Caco-2 (cell line): ENCODE measurements at regions not wholly inside any gene's neighbourhood (a gene's known extent, or its start where the extent isn't known, plus 50 kb on each side); places are given as distances from the start of the nearest gene placed in this dataset.

Source experiments
- BruUV-seq: library from RNA; stranded (reverse); fragments of 400-500 nt; replicated peaks from 2 replicates; lab custom pipeline; 2021; lab: Mats Ljungman, UMichigan
- CTCF ChIA-PET: fragments of 300-600 bp; sonication (Branson Sonifier 250); formaldehyde crosslinking; loops from one replicate; lab custom pipeline; 2022; ENCODE audit warnings: antibody characterized with exemption; lab: Charles Lee
- POLR2A ChIA-PET: fragments of 300-600 bp; sonication (Branson Sonifier 250); formaldehyde crosslinking; loops from one replicate; lab custom pipeline; 2022; ENCODE audit warnings: antibody characterized with exemption; lab: Charles Lee
- DNase-seq, 2 experiments: peaks; one replicate each; pipeline versions ENCODE4 v3.0.0 to v3.0.0-alpha.2; 2020 to 2022
- H3K27me3 ChIP-seq: replicated peaks from 2 replicates; pipeline ENCODE4 v1.6.0; 2011; ENCODE audit warnings: low read length; ENCODE audit not compliant: control insufficient read depth, insufficient read depth
- H3K36me3 ChIP-seq: 2 replicates; pipeline ENCODE4 v1.5.1; 2011; ENCODE audit warnings: low read length; ENCODE audit not compliant: control insufficient read depth, insufficient read depth
- H3K4me1 ChIP-seq: fragments of 250-450 bp; sonication (Bioruptor Pico); 2 replicates; pipeline ENCODE4 v1.5.1; 2020; ENCODE audit warnings: mild to moderate bottlenecking
- H3K4me3 ChIP-seq: 2 replicates; pipeline ENCODE4 v1.5.1; 2011; ENCODE audit warnings: low read depth, mild to moderate bottlenecking, control low read depth, low read length
- H3K9me3 ChIP-seq: fragments of 250-450 bp; sonication (Bioruptor Pico); 2 replicates; pipeline ENCODE4 v1.5.1; 2020; ENCODE audit warnings: mild to moderate bottlenecking, moderate library complexity
- H3K27ac Mint-ChIP-seq: one replicate; pipeline ENCODE4 v1.8.0; 2022; ENCODE audit warnings: mixed read lengths; ENCODE audit not compliant: unreplicated experiment
- H3K27me3 Mint-ChIP-seq: one replicate; pipeline ENCODE4 v1.8.0; 2022; ENCODE audit warnings: mixed read lengths; ENCODE audit not compliant: insufficient read depth, unreplicated experiment
- H3K36me3 Mint-ChIP-seq: one replicate; pipeline ENCODE4 v1.8.0; 2022; ENCODE audit warnings: mild to moderate bottlenecking, mixed read lengths; ENCODE audit not compliant: insufficient read depth, unreplicated experiment
- H3K4me1 Mint-ChIP-seq: one replicate; pipeline ENCODE4 v1.8.0; 2022; ENCODE audit warnings: low read depth, mixed read lengths; ENCODE audit not compliant: unreplicated experiment
- H3K4me3 Mint-ChIP-seq: one replicate; pipeline ENCODE4 v1.8.0; 2022; ENCODE audit warnings: mild to moderate bottlenecking, moderate library complexity, mixed read lengths; ENCODE audit not compliant: unreplicated experiment
- H3K9me3 Mint-ChIP-seq: one replicate; pipeline ENCODE4 v1.8.0; 2022; ENCODE audit warnings: mixed read lengths; ENCODE audit not compliant: unreplicated experiment
- intact Hi-C: fragments of 100-400 bp; cut with micrococcal nuclease; formaldehyde crosslinking; loops from one replicate; pipeline ENCODE4 v1.10.0; 2022; ENCODE audit not compliant: unreplicated experiment
- TF ChIP-seq, protein P1 (sequence below), 2 experiments: fragments of 200-600 bp in 1 of 2; IDR thresholded peaks; 1 replicate in 1 of 2; 2 replicates in 1 of 2; pipeline versions ENCODE4 v1.5.1 to v1.8.0; 2011 to 2022; ENCODE audit warnings: antibody characterized with exemption in 1 of 2, control low read depth in 1 of 2, inconsistent platforms in 1 of 2, low read depth in 1 of 2, low read length in 1 of 2, mild to moderate bottlenecking in 1 of 2, moderate library complexity in 1 of 2; ENCODE audit not compliant: insufficient read depth in 1 of 2, severe bottlenecking in 1 of 2, unreplicated experiment in 1 of 2

DNA sequence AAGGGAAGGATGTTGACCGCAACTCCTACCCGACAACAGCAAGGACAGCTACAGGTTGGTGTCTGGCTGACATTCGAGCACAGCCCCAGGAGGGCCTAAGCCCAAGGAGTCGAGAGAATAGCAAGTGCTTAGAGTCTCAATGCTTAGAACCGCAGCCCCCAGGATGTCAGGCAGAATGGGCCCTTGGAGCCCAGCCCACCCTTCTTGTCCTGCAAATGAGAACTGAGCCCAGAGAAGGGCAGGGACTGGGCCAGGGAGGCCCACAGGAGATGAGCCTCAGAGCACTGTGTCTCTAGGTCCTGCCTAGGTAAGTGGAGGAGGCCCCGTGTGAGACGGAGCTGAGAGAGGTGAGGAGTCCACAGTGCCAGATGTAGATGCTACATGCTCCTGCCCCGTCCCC, 173.3 kb upstream of the ZMIZ1 start:
- no peaks in the 10 kb centered on the region for H3K27me3 ChIP-seq
- peaks cover 13% of the 10 kb centered on the region for H3K4me1 Mint-ChIP-seq
- no peaks in the 10 kb centered on the region for H3K9me3 Mint-ChIP-seq
- no peak overlapping the region for H3K4me3 Mint-ChIP-seq
- no peaks in the 10 kb centered on the region for H3K27me3 Mint-ChIP-seq
- no peak overlapping the region for H3K4me3 ChIP-seq
- no peaks in the 10 kb centered on the region for H3K9me3 ChIP-seq
- ChIA-PET POLR2A (no interaction called here), CTCF (interaction anchor here (0.9 kb wide), 1 partner anchor 78 kb away, joined by 4 read pairs; no protein-coding TSS in a partner anchor)
- no peak for DNase-seq
- H3K27ac Mint-ChIP-seq, result no peak overlapping the region
- H3K4me1 ChIP-seq, result peaks cover 13% of the 10 kb centered on the region
- BruUV-seq, result no TSS peak
- no peaks in the 10 kb centered on the region for H3K36me3 ChIP-seq
- TF ChIP-seq, protein P1, sequence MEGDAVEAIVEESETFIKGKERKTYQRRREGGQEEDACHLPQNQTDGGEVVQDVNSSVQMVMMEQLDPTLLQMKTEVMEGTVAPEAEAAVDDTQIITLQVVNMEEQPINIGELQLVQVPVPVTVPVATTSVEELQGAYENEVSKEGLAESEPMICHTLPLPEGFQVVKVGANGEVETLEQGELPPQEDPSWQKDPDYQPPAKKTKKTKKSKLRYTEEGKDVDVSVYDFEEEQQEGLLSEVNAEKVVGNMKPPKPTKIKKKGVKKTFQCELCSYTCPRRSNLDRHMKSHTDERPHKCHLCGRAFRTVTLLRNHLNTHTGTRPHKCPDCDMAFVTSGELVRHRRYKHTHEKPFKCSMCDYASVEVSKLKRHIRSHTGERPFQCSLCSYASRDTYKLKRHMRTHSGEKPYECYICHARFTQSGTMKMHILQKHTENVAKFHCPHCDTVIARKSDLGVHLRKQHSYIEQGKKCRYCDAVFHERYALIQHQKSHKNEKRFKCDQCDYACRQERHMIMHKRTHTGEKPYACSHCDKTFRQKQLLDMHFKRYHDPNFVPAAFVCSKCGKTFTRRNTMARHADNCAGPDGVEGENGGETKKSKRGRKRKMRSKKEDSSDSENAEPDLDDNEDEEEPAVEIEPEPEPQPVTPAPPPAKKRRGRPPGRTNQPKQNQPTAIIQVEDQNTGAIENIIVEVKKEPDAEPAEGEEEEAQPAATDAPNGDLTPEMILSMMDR (IDR thresholded peaks at IDR 0.05; ENCODE audit: insufficient read depth in 1 of 2, low read depth in 1 of 2, low read length in 1 of 2, severe bottlenecking in 1 of 2, unreplicated experiment in 1 of 2), result no peak
- no peaks in the 10 kb centered on the region for H3K36me3 Mint-ChIP-seq
- intact Hi-C loops, result no loop called here

DNA sequence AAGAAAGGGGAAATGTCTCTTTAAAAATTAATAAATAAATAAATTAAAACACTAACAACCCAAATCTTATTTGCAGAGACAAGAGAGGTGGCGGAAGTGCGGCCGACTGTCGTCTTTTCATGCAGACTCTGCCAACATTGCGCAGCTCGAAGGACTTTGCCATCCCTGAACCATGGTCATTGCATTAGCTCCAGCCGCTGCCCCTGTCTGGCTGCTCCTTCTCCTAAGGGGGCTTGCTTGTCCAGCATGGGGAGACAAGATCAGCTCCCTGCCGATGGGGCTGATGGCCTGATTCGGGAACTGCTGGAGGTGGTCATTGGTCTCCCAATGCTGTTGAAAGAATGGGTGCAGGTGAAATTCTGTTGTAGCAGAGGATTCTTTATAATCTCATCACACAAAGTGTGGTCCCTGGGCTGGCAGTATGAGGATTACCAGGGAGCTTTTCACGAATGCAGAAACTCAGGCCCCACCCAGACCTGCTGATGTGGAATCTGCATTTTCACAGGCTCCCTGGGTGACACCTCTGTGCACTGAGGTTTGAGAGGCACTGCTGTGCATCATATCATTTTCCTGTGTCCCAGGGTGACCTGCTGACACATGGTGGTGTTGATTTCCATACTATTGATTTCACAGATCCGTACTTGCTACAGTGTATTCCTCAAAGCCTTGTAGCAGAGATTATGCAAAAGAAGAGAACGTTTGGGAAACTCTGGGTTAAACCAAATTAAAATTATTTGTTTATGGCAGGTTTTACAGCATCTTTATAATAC, 172.4 kb upstream of the ZMIZ1 start:
- no peaks in the 10 kb centered on the region for H3K36me3 ChIP-seq
- H3K4me3 ChIP-seq, result no peak overlapping the region
- H3K27me3 ChIP-seq, result no peaks in the 10 kb centered on the region
- ChIA-PET POLR2A (no interaction called here), CTCF (no interaction called here)
- Mint-ChIP-seq H3K36me3 (no peaks in the 10 kb centered on the region), H3K4me3 (no peak overlapping the region), H3K4me1 (peaks cover 13% of the 10 kb centered on the region), H3K27me3 (no peaks in the 10 kb centered on the region), H3K27ac (no peak overlapping the region), H3K9me3 (no peaks in the 10 kb centered on the region)
- H3K9me3 ChIP-seq, result no peaks in the 10 kb centered on the region
- intact Hi-C loops, result no loop called here
- no peak for DNase-seq
- TF ChIP-seq, protein P1 (IDR thresholded peaks at IDR 0.05; ENCODE audit: insufficient read depth in 1 of 2, low read depth in 1 of 2, low read length in 1 of 2, severe bottlenecking in 1 of 2, unreplicated experiment in 1 of 2), result no peak
- peaks cover 13% of the 10 kb centered on the region for H3K4me1 ChIP-seq
- BruUV-seq, result no TSS peak

DNA sequence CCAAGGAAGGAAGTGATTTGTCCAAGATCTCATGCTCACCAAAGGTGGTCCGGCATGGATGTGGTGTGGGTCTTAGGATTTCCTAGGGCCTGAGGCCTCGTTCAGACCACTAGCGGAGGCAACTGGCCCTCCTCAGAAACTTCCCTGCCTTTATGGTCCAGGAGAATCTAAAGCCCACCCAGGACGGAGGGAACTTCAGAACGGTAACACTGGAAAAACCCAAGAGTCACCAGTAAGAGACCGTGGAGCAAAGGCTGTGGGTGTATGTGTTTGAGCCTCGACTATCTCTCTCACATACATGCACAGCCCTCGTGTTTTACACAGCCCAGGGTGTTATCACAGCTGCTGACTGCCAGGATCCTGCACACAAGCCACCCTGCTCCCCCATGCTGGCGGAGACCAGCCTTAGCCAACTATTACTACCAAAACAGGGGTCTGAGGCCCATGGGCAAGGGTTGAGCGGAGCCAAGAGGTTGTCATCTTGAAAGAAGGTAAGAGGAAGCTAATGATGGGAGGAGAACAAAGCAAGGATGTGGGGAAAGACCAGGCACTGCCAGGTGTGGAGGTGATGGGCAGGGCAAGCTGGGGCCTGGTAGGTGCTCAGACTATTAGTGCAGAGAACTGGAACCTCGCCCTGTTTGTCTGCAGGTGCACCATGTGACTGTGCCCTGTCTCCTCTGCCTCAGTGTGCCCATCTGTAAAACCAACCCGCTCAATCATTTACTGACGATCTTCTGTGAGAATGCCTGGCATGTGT, 170.2 kb upstream of the ZMIZ1 start:
- peaks cover 13% of the 10 kb centered on the region for H3K4me1 Mint-ChIP-seq
- POLR2A ChIA-PET, result no interaction called here
- Histone ChIP-seq H3K4me3 (no peak overlapping the region), H3K27me3 (no peaks in the 10 kb centered on the region), H3K4me1 (peaks cover 13% of the 10 kb centered on the region), H3K9me3 (no peaks in the 10 kb centered on the region), H3K36me3 (no peaks in the 10 kb centered on the region)
- no peaks in the 10 kb centered on the region for H3K36me3 Mint-ChIP-seq
- DNase-seq, result no peak
- CTCF ChIA-PET, result no interaction called here
- no peaks in the 10 kb centered on the region for H3K27me3 Mint-ChIP-seq
- no peaks in the 10 kb centered on the region for H3K9me3 Mint-ChIP-seq
- no peak overlapping the region for H3K27ac Mint-ChIP-seq
- intact Hi-C loops, result no loop called here
- TF ChIP-seq, protein P1 (IDR thresholded peaks at IDR 0.05; ENCODE audit: insufficient read depth in 1 of 2, low read depth in 1 of 2, low read length in 1 of 2, severe bottlenecking in 1 of 2, unreplicated experiment in 1 of 2), result no peak
- H3K4me3 Mint-ChIP-seq, result no peak overlapping the region
- no TSS peak for BruUV-seq
